ENCODE measurements at regions not wholly inside any gene's neighbourhood (a gene's known extent, or its start where the extent isn't known, plus 50 kb on each side); places are given as distances from the start of the nearest gene placed in this dataset.

DNA sequence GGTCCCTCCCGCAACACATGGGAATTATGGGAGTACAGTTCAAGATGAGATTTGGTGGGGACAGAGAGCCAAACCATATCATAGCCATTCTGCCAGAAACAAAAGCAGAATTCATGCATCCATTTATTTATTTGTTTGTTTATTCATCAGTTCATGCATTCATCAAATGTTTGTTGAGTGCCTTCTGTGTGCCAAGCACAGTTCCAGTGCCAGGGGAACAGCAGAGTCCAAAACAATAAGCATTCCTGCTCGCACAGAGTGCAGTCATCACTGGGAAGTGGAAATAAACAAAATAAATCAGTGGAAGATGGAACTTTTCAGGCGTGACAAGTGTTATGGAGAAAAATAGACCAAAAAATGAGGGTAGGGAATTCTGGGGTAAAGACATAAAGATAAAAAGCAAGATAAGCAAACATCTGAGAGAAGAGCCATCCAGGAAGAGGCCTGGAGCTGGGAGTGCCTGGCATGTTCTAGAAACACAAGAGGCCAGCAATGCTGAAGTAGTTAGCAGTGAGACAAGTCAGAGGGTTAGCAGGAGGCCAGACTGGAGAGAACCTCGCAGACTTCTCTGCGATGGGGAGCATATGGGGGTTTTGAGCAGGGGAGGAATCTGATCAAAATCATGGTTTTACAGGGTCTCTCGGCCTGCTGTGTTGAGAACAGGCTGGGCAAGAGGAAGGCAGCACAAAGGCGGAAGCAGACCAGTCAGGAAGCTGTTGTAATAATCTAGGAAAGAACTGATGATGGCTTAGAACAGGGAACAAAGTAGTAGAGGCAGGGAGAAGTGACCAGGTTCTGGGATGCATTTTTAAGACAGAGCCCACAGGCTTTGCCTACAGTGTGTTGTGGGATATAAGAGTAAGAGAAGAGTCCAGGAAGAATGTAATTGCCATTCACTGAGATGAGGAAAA, 113.2 kb downstream of the GLUL start:
- TF ChIP-seq, protein P1, sequence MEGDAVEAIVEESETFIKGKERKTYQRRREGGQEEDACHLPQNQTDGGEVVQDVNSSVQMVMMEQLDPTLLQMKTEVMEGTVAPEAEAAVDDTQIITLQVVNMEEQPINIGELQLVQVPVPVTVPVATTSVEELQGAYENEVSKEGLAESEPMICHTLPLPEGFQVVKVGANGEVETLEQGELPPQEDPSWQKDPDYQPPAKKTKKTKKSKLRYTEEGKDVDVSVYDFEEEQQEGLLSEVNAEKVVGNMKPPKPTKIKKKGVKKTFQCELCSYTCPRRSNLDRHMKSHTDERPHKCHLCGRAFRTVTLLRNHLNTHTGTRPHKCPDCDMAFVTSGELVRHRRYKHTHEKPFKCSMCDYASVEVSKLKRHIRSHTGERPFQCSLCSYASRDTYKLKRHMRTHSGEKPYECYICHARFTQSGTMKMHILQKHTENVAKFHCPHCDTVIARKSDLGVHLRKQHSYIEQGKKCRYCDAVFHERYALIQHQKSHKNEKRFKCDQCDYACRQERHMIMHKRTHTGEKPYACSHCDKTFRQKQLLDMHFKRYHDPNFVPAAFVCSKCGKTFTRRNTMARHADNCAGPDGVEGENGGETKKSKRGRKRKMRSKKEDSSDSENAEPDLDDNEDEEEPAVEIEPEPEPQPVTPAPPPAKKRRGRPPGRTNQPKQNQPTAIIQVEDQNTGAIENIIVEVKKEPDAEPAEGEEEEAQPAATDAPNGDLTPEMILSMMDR (IDR thresholded peaks at IDR 0.05) = no peak
- TF ChIP-seq POLR2AphosphoS5 (IDR thresholded peaks at IDR 0.05) (no peak), POLR2A (IDR thresholded peaks at IDR 0.05) (no peak)
